HepG2 (cell line): ENCODE measurements at regions not wholly inside any gene's neighbourhood (a gene's known extent, or its start where the extent isn't known, plus 50 kb on each side); places are given as distances from the start of the nearest gene placed in this dataset.

Experiments used
- ATAC-seq: fragments of 200-7000 bp; cut with Tn5 transposase; 3 replicates; pipeline ENCODE4 v1.9.1; 2020; ENCODE audit warnings: mild to moderate bottlenecking, moderate library complexity
- BruUV-seq: library from RNA; stranded (reverse); fragments of 400-500 nt; replicated peaks from 2 replicates; lab custom pipeline; 2021; lab: Mats Ljungman, UMichigan
- CTCF ChIA-PET: fragments of 300-600 bp; formaldehyde crosslinking; extraction: SDS; loops from one replicate; lab custom pipeline; 2021; ENCODE audit warnings: low total read pairs, inconsistent platforms, low intra/inter-chr PET ratio; lab: Yijun Ruan, JAX
- POLR2A ChIA-PET: fragments of 350-600 bp; sonication (Branson Sonifier 250); formaldehyde crosslinking; loops from one replicate; lab custom pipeline; 2020; ENCODE audit warnings: antibody characterized with exemption, inconsistent platforms; lab: Yijun Ruan, JAX
- DNase-seq: peaks from one replicate; pipeline ENCODE4 v3.0.0-alpha.2; 2015; ENCODE audit warnings: low spot score
- FAIRE-seq: peaks from 3 replicates; lab custom pipeline; 2011; peaks lifted over from hg19 to GRCh38; lab: Jason Lieb, UNC
- H2AFZ ChIP-seq: one replicate; pipeline ENCODE4 v1.6.1; 2011; ENCODE audit warnings: low read length, inconsistent platforms
- H3K27ac ChIP-seq: fragments of 300-600 bp; 3 replicates; pipeline ENCODE4 v1.8.0; 2011; ENCODE audit warnings: mixed run types, mild to moderate bottlenecking, mixed read lengths, low read length, inconsistent platforms; ENCODE audit not compliant: insufficient read depth; ENCODE audit errors: extremely low read length
- H3K27me3 ChIP-seq, 2 experiments: fragments of 200-600 bp in 1 of 2; 2 replicates in 1 of 2; 3 replicates in 1 of 2; pipeline versions ENCODE4 v1.6.0 to v1.8.0; 2011; ENCODE audit warnings: low read length in 2 of 2, mild to moderate bottlenecking in 2 of 2, moderate library complexity in 2 of 2, inconsistent platforms in 1 of 2; ENCODE audit not compliant: insufficient read depth in 2 of 2, control insufficient read depth in 1 of 2
- H3K36me3 ChIP-seq, 2 experiments: fragments of 200-600 bp in 1 of 2; replicated peaks in 1 of 2; 2 replicates in 1 of 2; 3 replicates in 1 of 2; pipeline versions ENCODE4 v1.5.1 to v1.8.0; 2011; ENCODE audit warnings: low read length in 2 of 2, inconsistent platforms in 1 of 2; ENCODE audit not compliant: insufficient read depth in 2 of 2, control insufficient read depth in 1 of 2
- H3K4me1 ChIP-seq: 2 replicates; pipeline ENCODE4 v1.5.1; 2012; ENCODE audit warnings: low read length, inconsistent platforms; ENCODE audit not compliant: insufficient read depth
- H3K4me2 ChIP-seq: 2 replicates; pipeline ENCODE4 v1.6.0; 2011; ENCODE audit warnings: low read depth, low read length, inconsistent platforms
- H3K4me3 ChIP-seq, 3 experiments: fragments of 200-600 bp in 1 of 3; sonication (generic), shearing (Covaris generic) in 1 of 3; replicated peaks in 1 of 3; 2 replicates each; pipeline ENCODE4 v1.5.1; 2011 to 2016; ENCODE audit warnings: low read length in 3 of 3, inconsistent platforms in 2 of 3, low read depth in 2 of 3, mild to moderate bottlenecking in 2 of 3, control low read depth in 1 of 3, mixed read lengths in 1 of 3; ENCODE audit not compliant: insufficient read depth in 1 of 3
- H3K79me2 ChIP-seq: one replicate; pipeline ENCODE4 v1.6.1; 2011; ENCODE audit warnings: low read length, inconsistent platforms; ENCODE audit not compliant: insufficient read depth
- H3K9ac ChIP-seq: 2 replicates; pipeline ENCODE4 v1.6.0; 2011; ENCODE audit warnings: mild to moderate bottlenecking, low read depth, low read length, inconsistent platforms; ENCODE audit not compliant: insufficient read depth
- H3K9me3 ChIP-seq: 2 replicates; pipeline ENCODE4 v1.5.1; 2012; ENCODE audit warnings: mild to moderate bottlenecking, low read length
- H4K20me1 ChIP-seq: 2 replicates; pipeline ENCODE4 v1.6.0; 2011; ENCODE audit warnings: inconsistent platforms, mild to moderate bottlenecking, low read length, moderate library complexity; ENCODE audit not compliant: insufficient read depth
- ARNTL ChIP-seq: sonication (generic); formaldehyde crosslinking; IDR thresholded peaks from 2 replicates; pipeline ENCODE4 v1.4.0; 2020; ENCODE audit warnings: mild to moderate bottlenecking, missing genetic modification reagents
- ELF1 ChIP-seq: sonication (generic); formaldehyde crosslinking; IDR thresholded peaks from 2 replicates; pipeline ENCODE4 v1.4.0; 2020; ENCODE audit warnings: missing genetic modification reagents
- ELF3 ChIP-seq: IDR thresholded peaks from 2 replicates; pipeline ENCODE4 v1.6.1; 2016; ENCODE audit warnings: missing genetic modification reagents, missing compliant biosample characterization
- EZH2 ChIP-seq: conservative IDR thresholded peaks from 2 replicates; pipeline ENCODE4 v1.6.1; 2012; ENCODE audit warnings: mild to moderate bottlenecking, low read depth, low read length, moderate library complexity
- MTA1 ChIP-seq: sonication (generic); formaldehyde crosslinking; IDR thresholded peaks from 2 replicates; pipeline ENCODE4 v1.4.0; 2020; ENCODE audit warnings: missing genetic modification reagents, mild to moderate bottlenecking, borderline replicate concordance
- NRL ChIP-seq: sonication (generic); formaldehyde crosslinking; IDR thresholded peaks from 2 replicates; pipeline ENCODE4 v1.5.0; 2020; ENCODE audit warnings: missing genetic modification reagents, mild to moderate bottlenecking, moderate library complexity, borderline replicate concordance
- PCBP2 ChIP-seq: fragments of 200-400 bp; formaldehyde crosslinking; optimal IDR thresholded peaks from 2 replicates; pipeline ENCODE3; 2018; ENCODE audit warnings: low read length, low read depth; ENCODE audit not compliant: poor library complexity, severe bottlenecking
- RFXANK ChIP-seq: IDR thresholded peaks from 2 replicates; pipeline ENCODE4 v1.6.1; 2016
- TBP ChIP-seq: sonication (generic); formaldehyde crosslinking; IDR thresholded peaks from 2 replicates; pipeline ENCODE4 v1.5.0; 2020; ENCODE audit warnings: missing genetic modification reagents
- TCF12 ChIP-seq, 2 experiments: fragments of 450-650 bp in 1 of 2; sonication (generic) in 1 of 2; formaldehyde crosslinking in 1 of 2; IDR thresholded peaks; 2 replicates each; pipeline versions ENCODE4 v1.6.1 to v1.8.0; 2017 to 2022; ENCODE audit warnings: antibody characterized with exemption in 1 of 2, mild to moderate bottlenecking in 1 of 2, missing genetic modification reagents in 1 of 2, moderate library complexity in 1 of 2
- ZFP37 ChIP-seq: sonication (generic); formaldehyde crosslinking; IDR thresholded peaks from 2 replicates; pipeline ENCODE4 v1.4.0; 2020; ENCODE audit warnings: missing genetic modification reagents, borderline replicate concordance
- ZNF207 ChIP-seq: fragments of 450-650 bp; IDR thresholded peaks from 2 replicates; pipeline ENCODE4 v1.6.1; 2016; ENCODE audit warnings: antibody characterized with exemption, borderline replicate concordance
- ZNF569 ChIP-seq: sonication (generic); formaldehyde crosslinking; IDR thresholded peaks from 2 replicates; pipeline ENCODE4 v1.5.0; 2020; ENCODE audit warnings: mild to moderate bottlenecking, missing genetic modification reagents, moderate library complexity, borderline replicate concordance
- ZNF605 ChIP-seq: sonication (generic); formaldehyde crosslinking; IDR thresholded peaks from 2 replicates; pipeline ENCODE4 v1.8.0; 2022; ENCODE audit warnings: mild to moderate bottlenecking, missing genetic modification reagents
- ZNF850 ChIP-seq: sonication (generic); formaldehyde crosslinking; conservative IDR thresholded peaks from 2 replicates; pipeline ENCODE4 v1.9.0; 2021; ENCODE audit warnings: mild to moderate bottlenecking, missing genetic modification reagents
- in situ Hi-C: cut with HindIII; loops from 2 replicates; pipeline ENCODE4 v1.10.0; 2017; ENCODE audit warnings: low pct_unique_long_range_greater_than_20kb; ENCODE audit not compliant: extremely low pct_ligation_motif_present
- intact Hi-C: fragments of 100-400 bp; cut with micrococcal nuclease; formaldehyde crosslinking; loops from one replicate; pipeline ENCODE4 v1.10.0; 2022; ENCODE audit not compliant: unreplicated experiment
- TF ChIP-seq, protein P1 (sequence below): sonication (generic); formaldehyde crosslinking; IDR thresholded peaks from 2 replicates; pipeline ENCODE4 v1.9.0; 2021; ENCODE audit warnings: missing genetic modification reagents, mild to moderate bottlenecking, borderline replicate concordance
- TF ChIP-seq, protein P2 (sequence below): sonication (generic); formaldehyde crosslinking; IDR thresholded peaks from 2 replicates; pipeline ENCODE4 v1.4.0; 2020; ENCODE audit warnings: missing genetic modification reagents, borderline replicate concordance
- TF ChIP-seq, protein P3 (sequence below): sonication (generic); formaldehyde crosslinking; IDR thresholded peaks from 2 replicates; pipeline ENCODE4 v1.5.0; 2020; ENCODE audit warnings: missing genetic modification reagents

DNA sequence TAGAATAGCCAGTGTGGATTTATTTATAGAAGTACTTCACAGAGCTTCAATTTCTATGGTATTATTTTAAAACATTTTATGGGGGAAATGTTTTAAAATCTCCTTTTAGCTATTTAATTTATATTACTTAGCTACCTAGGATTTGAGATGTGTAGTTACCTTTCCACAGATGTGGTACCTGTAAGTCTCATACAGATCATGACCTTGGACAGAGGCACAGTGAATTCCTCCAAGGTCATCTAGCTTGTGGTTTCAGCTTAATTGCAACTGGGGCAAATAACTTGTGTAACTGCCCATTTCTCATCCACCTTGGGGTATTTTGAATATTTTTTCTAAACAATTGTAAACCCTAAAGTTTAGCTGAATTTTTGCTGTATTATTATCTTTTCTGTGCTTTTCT is 89.2 kb downstream of the DMRTA1 start:
- H3K4me2 ChIP-seq = no peak overlapping the region
- in situ Hi-C loops (no loop called here), intact Hi-C loops (no loop called here)
- no peak overlapping the region for H3K9ac ChIP-seq
- BruUV-seq = no TSS peak
- no peaks in the 10 kb centered on the region for H3K27me3 ChIP-seq
- ATAC-seq = no peak
- H3K36me3 ChIP-seq = no peaks in the 10 kb centered on the region
- H4K20me1 ChIP-seq = no peaks in the 10 kb centered on the region
- no peak overlapping the region for H3K27ac ChIP-seq
- no peak overlapping the region for H2AFZ ChIP-seq
- H3K9me3 ChIP-seq = no peaks in the 10 kb centered on the region; the same call in 1 of the 2 replicates
- ChIA-PET CTCF (no interaction called here), POLR2A (no interaction called here)
- no peak for DNase-seq
- H3K79me2 ChIP-seq = no peaks in the 10 kb centered on the region
- H3K4me1 ChIP-seq = no peaks in the 10 kb centered on the region
- H3K4me3 ChIP-seq = no peak overlapping the region
- FAIRE-seq = no peak
- no peak for TF ChIP-seq ELF1 (CRISPR knock-in tag)
- no peak for TF ChIP-seq ELF3 (CRISPR knock-in tag)
- TF ChIP-seq EZH2 = no peak
- TF ChIP-seq ZNF850 (CRISPR knock-in tag) = no peak
- TF ChIP-seq, protein P1, sequence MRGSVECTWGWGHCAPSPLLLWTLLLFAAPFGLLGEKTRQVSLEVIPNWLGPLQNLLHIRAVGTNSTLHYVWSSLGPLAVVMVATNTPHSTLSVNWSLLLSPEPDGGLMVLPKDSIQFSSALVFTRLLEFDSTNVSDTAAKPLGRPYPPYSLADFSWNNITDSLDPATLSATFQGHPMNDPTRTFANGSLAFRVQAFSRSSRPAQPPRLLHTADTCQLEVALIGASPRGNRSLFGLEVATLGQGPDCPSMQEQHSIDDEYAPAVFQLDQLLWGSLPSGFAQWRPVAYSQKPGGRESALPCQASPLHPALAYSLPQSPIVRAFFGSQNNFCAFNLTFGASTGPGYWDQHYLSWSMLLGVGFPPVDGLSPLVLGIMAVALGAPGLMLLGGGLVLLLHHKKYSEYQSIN (CRISPR knock-in tag) = no peak
- no peak for TF ChIP-seq PCBP2
- TF ChIP-seq ZFP37 = no peak
- TF ChIP-seq RFXANK = no peak
- TF ChIP-seq, protein P2, sequence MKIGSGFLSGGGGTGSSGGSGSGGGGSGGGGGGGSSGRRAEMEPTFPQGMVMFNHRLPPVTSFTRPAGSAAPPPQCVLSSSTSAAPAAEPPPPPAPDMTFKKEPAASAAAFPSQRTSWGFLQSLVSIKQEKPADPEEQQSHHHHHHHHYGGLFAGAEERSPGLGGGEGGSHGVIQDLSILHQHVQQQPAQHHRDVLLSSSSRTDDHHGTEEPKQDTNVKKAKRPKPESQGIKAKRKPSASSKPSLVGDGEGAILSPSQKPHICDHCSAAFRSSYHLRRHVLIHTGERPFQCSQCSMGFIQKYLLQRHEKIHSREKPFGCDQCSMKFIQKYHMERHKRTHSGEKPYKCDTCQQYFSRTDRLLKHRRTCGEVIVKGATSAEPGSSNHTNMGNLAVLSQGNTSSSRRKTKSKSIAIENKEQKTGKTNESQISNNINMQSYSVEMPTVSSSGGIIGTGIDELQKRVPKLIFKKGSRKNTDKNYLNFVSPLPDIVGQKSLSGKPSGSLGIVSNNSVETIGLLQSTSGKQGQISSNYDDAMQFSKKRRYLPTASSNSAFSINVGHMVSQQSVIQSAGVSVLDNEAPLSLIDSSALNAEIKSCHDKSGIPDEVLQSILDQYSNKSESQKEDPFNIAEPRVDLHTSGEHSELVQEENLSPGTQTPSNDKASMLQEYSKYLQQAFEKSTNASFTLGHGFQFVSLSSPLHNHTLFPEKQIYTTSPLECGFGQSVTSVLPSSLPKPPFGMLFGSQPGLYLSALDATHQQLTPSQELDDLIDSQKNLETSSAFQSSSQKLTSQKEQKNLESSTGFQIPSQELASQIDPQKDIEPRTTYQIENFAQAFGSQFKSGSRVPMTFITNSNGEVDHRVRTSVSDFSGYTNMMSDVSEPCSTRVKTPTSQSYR (CRISPR knock-in tag) = no peak
- TF ChIP-seq ZNF207 = no peak
- TF ChIP-seq, protein P3, sequence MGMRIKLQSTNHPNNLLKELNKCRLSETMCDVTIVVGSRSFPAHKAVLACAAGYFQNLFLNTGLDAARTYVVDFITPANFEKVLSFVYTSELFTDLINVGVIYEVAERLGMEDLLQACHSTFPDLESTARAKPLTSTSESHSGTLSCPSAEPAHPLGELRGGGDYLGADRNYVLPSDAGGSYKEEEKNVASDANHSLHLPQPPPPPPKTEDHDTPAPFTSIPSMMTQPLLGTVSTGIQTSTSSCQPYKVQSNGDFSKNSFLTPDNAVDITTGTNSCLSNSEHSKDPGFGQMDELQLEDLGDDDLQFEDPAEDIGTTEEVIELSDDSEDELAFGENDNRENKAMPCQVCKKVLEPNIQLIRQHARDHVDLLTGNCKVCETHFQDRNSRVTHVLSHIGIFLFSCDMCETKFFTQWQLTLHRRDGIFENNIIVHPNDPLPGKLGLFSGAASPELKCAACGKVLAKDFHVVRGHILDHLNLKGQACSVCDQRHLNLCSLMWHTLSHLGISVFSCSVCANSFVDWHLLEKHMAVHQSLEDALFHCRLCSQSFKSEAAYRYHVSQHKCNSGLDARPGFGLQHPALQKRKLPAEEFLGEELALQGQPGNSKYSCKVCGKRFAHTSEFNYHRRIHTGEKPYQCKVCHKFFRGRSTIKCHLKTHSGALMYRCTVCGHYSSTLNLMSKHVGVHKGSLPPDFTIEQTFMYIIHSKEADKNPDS = no peak
- TF ChIP-seq TCF12 (IDR thresholded peaks at IDR 0.05) = no peak
- TF ChIP-seq TCF12 (CRISPR knock-in tag; IDR thresholded peaks at IDR 0.05) = no peak
- no peak for TF ChIP-seq ARNTL
- no peak for TF ChIP-seq MTA1 (CRISPR knock-in tag)
- TF ChIP-seq ZNF605 (CRISPR knock-in tag) = no peak
- no peak for TF ChIP-seq NRL (CRISPR knock-in tag)
- no peak for TF ChIP-seq TBP (CRISPR knock-in tag)
- no peak for TF ChIP-seq ZNF569 (CRISPR knock-in tag)
